ENCODE measurements at regions not wholly inside any gene's neighbourhood (a gene's known extent, or its start where the extent isn't known, plus 50 kb on each side); places are given as distances from the start of the nearest gene placed in this dataset.

GRCh38 chr3:148457886-148458285 is 239.8 kb upstream of the AGTR1 start:
- no peaks in the 10 kb centered on the region for H3K27me3 ChIP-seq (ENCODE audit: insufficient read depth, poor library complexity, severe bottlenecking)
- no peak for DNase-seq (ENCODE audit: low read depth in 1 of 2, low spot score in 1 of 2)
- TF ChIP-seq GABPA (IDR thresholded peaks at IDR 0.05; ENCODE audit: low read depth) = no peak
- no peak for TF ChIP-seq POLR2AphosphoS5 (IDR thresholded peaks at IDR 0.05; ENCODE audit: low read depth)
- TF ChIP-seq, protein P1, sequence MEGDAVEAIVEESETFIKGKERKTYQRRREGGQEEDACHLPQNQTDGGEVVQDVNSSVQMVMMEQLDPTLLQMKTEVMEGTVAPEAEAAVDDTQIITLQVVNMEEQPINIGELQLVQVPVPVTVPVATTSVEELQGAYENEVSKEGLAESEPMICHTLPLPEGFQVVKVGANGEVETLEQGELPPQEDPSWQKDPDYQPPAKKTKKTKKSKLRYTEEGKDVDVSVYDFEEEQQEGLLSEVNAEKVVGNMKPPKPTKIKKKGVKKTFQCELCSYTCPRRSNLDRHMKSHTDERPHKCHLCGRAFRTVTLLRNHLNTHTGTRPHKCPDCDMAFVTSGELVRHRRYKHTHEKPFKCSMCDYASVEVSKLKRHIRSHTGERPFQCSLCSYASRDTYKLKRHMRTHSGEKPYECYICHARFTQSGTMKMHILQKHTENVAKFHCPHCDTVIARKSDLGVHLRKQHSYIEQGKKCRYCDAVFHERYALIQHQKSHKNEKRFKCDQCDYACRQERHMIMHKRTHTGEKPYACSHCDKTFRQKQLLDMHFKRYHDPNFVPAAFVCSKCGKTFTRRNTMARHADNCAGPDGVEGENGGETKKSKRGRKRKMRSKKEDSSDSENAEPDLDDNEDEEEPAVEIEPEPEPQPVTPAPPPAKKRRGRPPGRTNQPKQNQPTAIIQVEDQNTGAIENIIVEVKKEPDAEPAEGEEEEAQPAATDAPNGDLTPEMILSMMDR (IDR thresholded peaks at IDR 0.05; ENCODE audit: insufficient read depth, low read length) = no peak
- TF ChIP-seq, protein P2, sequence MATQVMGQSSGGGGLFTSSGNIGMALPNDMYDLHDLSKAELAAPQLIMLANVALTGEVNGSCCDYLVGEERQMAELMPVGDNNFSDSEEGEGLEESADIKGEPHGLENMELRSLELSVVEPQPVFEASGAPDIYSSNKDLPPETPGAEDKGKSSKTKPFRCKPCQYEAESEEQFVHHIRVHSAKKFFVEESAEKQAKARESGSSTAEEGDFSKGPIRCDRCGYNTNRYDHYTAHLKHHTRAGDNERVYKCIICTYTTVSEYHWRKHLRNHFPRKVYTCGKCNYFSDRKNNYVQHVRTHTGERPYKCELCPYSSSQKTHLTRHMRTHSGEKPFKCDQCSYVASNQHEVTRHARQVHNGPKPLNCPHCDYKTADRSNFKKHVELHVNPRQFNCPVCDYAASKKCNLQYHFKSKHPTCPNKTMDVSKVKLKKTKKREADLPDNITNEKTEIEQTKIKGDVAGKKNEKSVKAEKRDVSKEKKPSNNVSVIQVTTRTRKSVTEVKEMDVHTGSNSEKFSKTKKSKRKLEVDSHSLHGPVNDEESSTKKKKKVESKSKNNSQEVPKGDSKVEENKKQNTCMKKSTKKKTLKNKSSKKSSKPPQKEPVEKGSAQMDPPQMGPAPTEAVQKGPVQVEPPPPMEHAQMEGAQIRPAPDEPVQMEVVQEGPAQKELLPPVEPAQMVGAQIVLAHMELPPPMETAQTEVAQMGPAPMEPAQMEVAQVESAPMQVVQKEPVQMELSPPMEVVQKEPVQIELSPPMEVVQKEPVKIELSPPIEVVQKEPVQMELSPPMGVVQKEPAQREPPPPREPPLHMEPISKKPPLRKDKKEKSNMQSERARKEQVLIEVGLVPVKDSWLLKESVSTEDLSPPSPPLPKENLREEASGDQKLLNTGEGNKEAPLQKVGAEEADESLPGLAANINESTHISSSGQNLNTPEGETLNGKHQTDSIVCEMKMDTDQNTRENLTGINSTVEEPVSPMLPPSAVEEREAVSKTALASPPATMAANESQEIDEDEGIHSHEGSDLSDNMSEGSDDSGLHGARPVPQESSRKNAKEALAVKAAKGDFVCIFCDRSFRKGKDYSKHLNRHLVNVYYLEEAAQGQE (IDR thresholded peaks at IDR 0.05; ENCODE audit: insufficient replicate concordance, low read depth) = no peak
- no peak for TF ChIP-seq SPI1 (IDR thresholded peaks at IDR 0.05; ENCODE audit: borderline replicate concordance, low read depth)
- no peak overlapping the region for H3K4me3 ChIP-seq (replicated peaks; ENCODE audit: insufficient read depth, low read length)
- no peak overlapping the region for H3K27ac ChIP-seq (replicated peaks)

GRCh38 chr3:148459931-148460513 is 237.7 kb upstream of the AGTR1 start:
- TF ChIP-seq SPI1 (IDR thresholded peaks at IDR 0.05; ENCODE audit: borderline replicate concordance, low read depth) (no peak), GABPA (IDR thresholded peaks at IDR 0.05; ENCODE audit: low read depth) (no peak), POLR2AphosphoS5 (IDR thresholded peaks at IDR 0.05; ENCODE audit: low read depth) (no peak)
- TF ChIP-seq, protein P2 (IDR thresholded peaks at IDR 0.05; ENCODE audit: insufficient replicate concordance, low read depth) = no peak
- TF ChIP-seq, protein P1 (IDR thresholded peaks at IDR 0.05; ENCODE audit: insufficient read depth, low read length) = no peak
- Histone ChIP-seq H3K27me3 (ENCODE audit: insufficient read depth, poor library complexity, severe bottlenecking) (peaks cover 2% of the 10 kb centered on the region), H3K27ac (replicated peaks) (no peak overlapping the region), H3K4me3 (replicated peaks; ENCODE audit: insufficient read depth, low read length) (no peak overlapping the region)
- no peak for DNase-seq (ENCODE audit: low read depth in 1 of 2, low spot score in 1 of 2)

- no peak overlapping the region for H3K27ac ChIP-seq (replicated peaks)
- H3K27me3 ChIP-seq (ENCODE audit: insufficient read depth, poor library complexity, severe bottlenecking) = peaks cover 2% of the 10 kb centered on the region
- TF ChIP-seq, protein P1 (IDR thresholded peaks at IDR 0.05; ENCODE audit: insufficient read depth, low read length) = no peak
- TF ChIP-seq SPI1 (IDR thresholded peaks at IDR 0.05; ENCODE audit: borderline replicate concordance, low read depth) (no peak), GABPA (IDR thresholded peaks at IDR 0.05; ENCODE audit: low read depth) (no peak), POLR2AphosphoS5 (IDR thresholded peaks at IDR 0.05; ENCODE audit: low read depth) (no peak)
- TF ChIP-seq, protein P2 (IDR thresholded peaks at IDR 0.05; ENCODE audit: insufficient replicate concordance, low read depth) = no peak
- no peak for DNase-seq (ENCODE audit: low read depth in 1 of 2, low spot score in 1 of 2)
- H3K4me3 ChIP-seq (replicated peaks; ENCODE audit: insufficient read depth, low read length) = no peak overlapping the region
These were observed 237.0 kb upstream of the AGTR1 start for GRCh38 chr3:148460686-148461085.

Measured in HL-60 (cell line).